HEK293 (cell line): ENCODE measurements at regions not wholly inside any gene's neighbourhood (a gene's known extent, or its start where the extent isn't known, plus 50 kb on each side); places are given as distances from the start of the nearest gene placed in this dataset.

Source experiments
- CTCF ChIA-PET: fragments of 350-600 bp; formaldehyde crosslinking; extraction: SDS; loops from one replicate; lab custom pipeline; 2021; ENCODE audit warnings: antibody characterized with exemption; lab: Yijun Ruan, JAX
- POLR2A ChIA-PET: fragments of 300-600 bp; formaldehyde crosslinking; extraction: SDS; loops from one replicate; lab custom pipeline; 2020; ENCODE audit warnings: antibody characterized with exemption, inconsistent platforms; lab: Yijun Ruan, JAX
- H3K27ac ChIP-seq: fragments of 200-500 bp; sonication (Bioruptor generic); 2 replicates; pipeline ENCODE4 v1.5.1; 2014; ENCODE audit warnings: low read depth, low read length, control low read depth, inconsistent platforms; ENCODE audit errors: extremely low read depth
- H3K36me3 ChIP-seq, 2 experiments: fragments of 200-500 bp in 1 of 2; sonication (Bioruptor generic) in 1 of 2; 1 replicate in 1 of 2; 2 replicates in 1 of 2; pipeline ENCODE4 v1.5.1; 2014 to 2017; ENCODE audit warnings: inconsistent platforms in 2 of 2, low read length in 2 of 2; ENCODE audit not compliant: control insufficient read depth in 2 of 2, insufficient read depth in 1 of 2
- H3K4me1 ChIP-seq: fragments of 200-500 bp; sonication (Bioruptor generic); 2 replicates; pipeline ENCODE4 v1.5.1; 2014; ENCODE audit warnings: mild to moderate bottlenecking, low read length, inconsistent platforms; ENCODE audit not compliant: control insufficient read depth, insufficient read depth
- H3K4me3 ChIP-seq: 2 replicates; pipeline ENCODE4 v1.5.1; 2011; ENCODE audit warnings: low read depth, mild to moderate bottlenecking, control low read depth, low read length, moderate library complexity
- H3K9me3 ChIP-seq: fragments of 200-500 bp; sonication (Bioruptor generic); 2 replicates; pipeline ENCODE4 v1.5.1; 2014; ENCODE audit warnings: low read depth, low read length, inconsistent platforms; ENCODE audit not compliant: control insufficient read depth, insufficient read depth
- EGR2 ChIP-seq: fragments of 450-650 bp; formaldehyde crosslinking; IDR thresholded peaks from 2 replicates; pipeline ENCODE4 v1.5.1; 2016; ENCODE audit warnings: low read depth, missing biosample characterization, missing genetic modification characterization
- KLF8 ChIP-seq: fragments of 450-650 bp; formaldehyde crosslinking; IDR thresholded peaks from 2 replicates; pipeline ENCODE4 v1.5.1; 2016; ENCODE audit warnings: missing biosample characterization, missing genetic modification characterization
- MEIS1 ChIP-seq: sonication (generic); formaldehyde crosslinking; IDR thresholded peaks from 2 replicates; pipeline ENCODE4 v1.8.1; 2022; ENCODE audit warnings: missing genetic modification reagents, mild to moderate bottlenecking, borderline replicate concordance
- REPIN1 ChIP-seq: fragments of 450-650 bp; formaldehyde crosslinking; IDR thresholded peaks from 2 replicates; pipeline ENCODE4 v1.5.1; 2017; ENCODE audit warnings: missing biosample characterization, missing genetic modification characterization, low read depth
- ZNF114 ChIP-seq: fragments of 450-650 bp; formaldehyde crosslinking; IDR thresholded peaks from 2 replicates; pipeline ENCODE4 v1.5.0; 2017; ENCODE audit warnings: missing biosample characterization, missing genetic modification characterization
- ZNF121 ChIP-seq: fragments of 450-650 bp; formaldehyde crosslinking; IDR thresholded peaks from 2 replicates; pipeline ENCODE4 v1.5.1; 2016; ENCODE audit warnings: missing biosample characterization, missing genetic modification characterization
- ZNF146 ChIP-seq: fragments of 450-650 bp; formaldehyde crosslinking; IDR thresholded peaks from 2 replicates; pipeline ENCODE4 v1.5.1; 2016; ENCODE audit warnings: missing biosample characterization, missing genetic modification characterization
- ZNF211 ChIP-seq: fragments of 450-650 bp; formaldehyde crosslinking; IDR thresholded peaks from 2 replicates; pipeline ENCODE4 v1.5.1; 2016; ENCODE audit warnings: low read depth, missing biosample characterization, missing genetic modification characterization
- ZNF24 ChIP-seq: fragments of 450-650 bp; formaldehyde crosslinking; IDR thresholded peaks from 2 replicates; pipeline ENCODE4 v1.5.1; 2016; ENCODE audit warnings: missing biosample characterization, missing genetic modification characterization
- ZNF292 ChIP-seq: fragments of 450-650 bp; formaldehyde crosslinking; IDR thresholded peaks from 2 replicates; pipeline ENCODE4 v1.5.1; 2016; ENCODE audit warnings: low read depth, missing biosample characterization, missing genetic modification characterization, borderline replicate concordance
- ZNF391 ChIP-seq: fragments of 450-650 bp; formaldehyde crosslinking; IDR thresholded peaks from 2 replicates; pipeline ENCODE4 v1.5.1; 2016; ENCODE audit warnings: low read depth, missing biosample characterization, missing genetic modification characterization, borderline replicate concordance
- ZNF394 ChIP-seq: fragments of 450-650 bp; formaldehyde crosslinking; IDR thresholded peaks from 2 replicates; pipeline ENCODE4 v1.5.1; 2016; ENCODE audit warnings: missing biosample characterization, missing genetic modification characterization, mild to moderate bottlenecking, moderate library complexity, borderline replicate concordance
- ZNF416 ChIP-seq: fragments of 450-650 bp; formaldehyde crosslinking; IDR thresholded peaks from 2 replicates; pipeline ENCODE4 v1.5.1; 2016; ENCODE audit warnings: missing biosample characterization, missing genetic modification characterization
- ZNF423 ChIP-seq: fragments of 450-650 bp; formaldehyde crosslinking; IDR thresholded peaks from 2 replicates; pipeline ENCODE4 v1.5.1; 2016; ENCODE audit warnings: missing biosample characterization, missing genetic modification characterization
- ZNF610 ChIP-seq: fragments of 450-650 bp; formaldehyde crosslinking; IDR thresholded peaks from 2 replicates; pipeline ENCODE4 v1.5.1; 2016; ENCODE audit warnings: missing biosample characterization, missing genetic modification characterization, borderline replicate concordance
- ZNF654 ChIP-seq: fragments of 450-650 bp; formaldehyde crosslinking; IDR thresholded peaks from 2 replicates; pipeline ENCODE4 v1.5.1; 2016; ENCODE audit warnings: low read depth, missing biosample characterization, missing genetic modification characterization
- ZNF837 ChIP-seq: fragments of 450-650 bp; formaldehyde crosslinking; IDR thresholded peaks from 2 replicates; pipeline ENCODE4 v1.5.1; 2016; ENCODE audit warnings: missing biosample characterization, missing genetic modification characterization
- ZNF843 ChIP-seq: fragments of 450-650 bp; formaldehyde crosslinking; IDR thresholded peaks from 2 replicates; pipeline ENCODE4 v1.5.1; 2016; ENCODE audit warnings: missing biosample characterization, missing genetic modification characterization
- TF ChIP-seq, protein P1 (sequence below): fragments of 450-650 bp; formaldehyde crosslinking; IDR thresholded peaks from 2 replicates; pipeline ENCODE4 v1.5.1; 2016; ENCODE audit warnings: missing biosample characterization, missing genetic modification characterization
- TF ChIP-seq, protein P2 (sequence below): fragments of 450-650 bp; formaldehyde crosslinking; IDR thresholded peaks from 2 replicates; pipeline ENCODE4 v1.5.1; 2016; ENCODE audit warnings: missing biosample characterization, missing genetic modification characterization
- TF ChIP-seq, protein P3 (sequence below): fragments of 450-650 bp; formaldehyde crosslinking; conservative IDR thresholded peaks from 2 replicates; pipeline ENCODE4 v1.5.1; 2016; ENCODE audit warnings: low read depth, missing biosample characterization, missing genetic modification characterization
- TF ChIP-seq, protein P4 (sequence below): fragments of 450-650 bp; formaldehyde crosslinking; IDR thresholded peaks from 2 replicates; pipeline ENCODE4 v1.5.1; 2017; ENCODE audit warnings: missing biosample characterization, missing genetic modification characterization
- TF ChIP-seq, protein P5 (sequence below): fragments of 450-650 bp; formaldehyde crosslinking; IDR thresholded peaks from 2 replicates; pipeline ENCODE4 v1.5.1; 2016; ENCODE audit warnings: missing biosample characterization, missing genetic modification characterization

DNA sequence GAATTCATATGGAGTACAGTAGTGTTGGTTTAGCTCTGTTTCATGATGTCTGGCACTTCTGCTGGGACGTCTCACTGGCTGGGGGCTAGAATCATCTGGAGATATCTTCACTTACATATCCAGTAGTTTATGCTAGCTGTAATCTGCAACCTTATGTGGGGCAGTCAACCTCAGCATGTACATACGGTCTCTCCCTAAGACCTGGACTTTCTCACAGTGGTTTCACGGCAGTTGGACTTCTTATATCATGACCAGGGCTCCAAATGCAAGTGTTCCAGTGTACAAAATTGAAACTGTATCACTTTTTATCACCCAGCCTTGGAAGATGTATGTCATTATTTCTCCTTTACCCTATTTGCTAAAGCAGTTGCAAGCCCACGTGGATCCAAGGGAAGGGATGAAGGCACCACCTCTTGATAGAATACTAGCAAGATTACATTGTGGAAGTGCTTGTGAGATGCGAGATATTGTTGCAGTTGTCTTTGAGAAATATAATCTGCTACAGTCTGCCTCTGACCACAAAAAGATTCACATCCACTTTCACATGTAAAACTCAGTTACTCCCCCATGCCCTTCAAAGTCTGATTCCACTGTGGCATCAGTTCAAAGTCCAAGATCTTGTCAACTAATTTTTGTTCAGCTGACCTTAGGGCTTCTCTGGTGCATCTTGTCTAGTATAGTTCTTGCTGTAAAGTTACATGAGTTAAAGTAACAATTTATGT lies 316.6 kb upstream of the NCAM1 start (continued):
- TF ChIP-seq, protein P1, sequence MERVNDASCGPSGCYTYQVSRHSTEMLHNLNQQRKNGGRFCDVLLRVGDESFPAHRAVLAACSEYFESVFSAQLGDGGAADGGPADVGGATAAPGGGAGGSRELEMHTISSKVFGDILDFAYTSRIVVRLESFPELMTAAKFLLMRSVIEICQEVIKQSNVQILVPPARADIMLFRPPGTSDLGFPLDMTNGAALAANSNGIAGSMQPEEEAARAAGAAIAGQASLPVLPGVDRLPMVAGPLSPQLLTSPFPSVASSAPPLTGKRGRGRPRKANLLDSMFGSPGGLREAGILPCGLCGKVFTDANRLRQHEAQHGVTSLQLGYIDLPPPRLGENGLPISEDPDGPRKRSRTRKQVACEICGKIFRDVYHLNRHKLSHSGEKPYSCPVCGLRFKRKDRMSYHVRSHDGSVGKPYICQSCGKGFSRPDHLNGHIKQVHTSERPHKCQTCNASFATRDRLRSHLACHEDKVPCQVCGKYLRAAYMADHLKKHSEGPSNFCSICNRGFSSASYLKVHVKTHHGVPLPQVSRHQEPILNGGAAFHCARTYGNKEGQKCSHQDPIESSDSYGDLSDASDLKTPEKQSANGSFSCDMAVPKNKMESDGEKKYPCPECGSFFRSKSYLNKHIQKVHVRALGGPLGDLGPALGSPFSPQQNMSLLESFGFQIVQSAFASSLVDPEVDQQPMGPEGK (tag by site-specific recombination) = no peak
- no peak for TF ChIP-seq ZNF837 (tag by site-specific recombination)
- TF ChIP-seq ZNF146 (tag by site-specific recombination) = no peak
- TF ChIP-seq ZNF416 (tag by site-specific recombination) = no peak
- no peak for TF ChIP-seq ZNF114 (tag by site-specific recombination)

DNA sequence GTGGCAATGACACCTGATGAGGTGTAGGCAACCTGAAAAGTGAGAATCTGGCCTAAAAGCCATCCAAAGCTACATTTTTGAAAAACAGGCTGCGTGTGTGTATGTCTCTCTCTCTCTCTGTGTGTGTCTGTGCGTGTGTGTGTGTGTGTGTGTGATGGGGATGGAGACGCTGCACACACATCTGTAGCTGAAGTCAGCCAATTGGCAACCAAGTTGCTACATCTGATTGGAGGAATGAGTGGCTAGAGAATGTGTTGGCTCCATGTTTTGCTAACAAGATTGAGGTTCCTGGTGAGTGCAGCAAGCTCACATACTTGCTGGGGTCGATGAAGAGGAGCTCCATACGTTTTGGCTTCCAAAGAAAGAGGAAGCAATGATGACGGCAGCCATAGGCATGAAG lies 311.4 kb upstream of the NCAM1 start:
- POLR2A ChIA-PET = no interaction called here

More for the DNA sequence above, 311.4 kb upstream of the NCAM1 start:
- H3K9me3 ChIP-seq = no peaks in the 10 kb centered on the region
- H3K4me1 ChIP-seq = no peaks in the 10 kb centered on the region
- no peak overlapping the region for H3K27ac ChIP-seq
- no peak overlapping the region for H3K4me3 ChIP-seq
- CTCF ChIA-PET = interaction anchor here (0.6 kb wide), 1 partner anchor 640 kb away, joined by 3 read pairs; no protein-coding TSS in a partner anchor
- H3K36me3 ChIP-seq = no peaks in the 10 kb centered on the region
- TF ChIP-seq ZNF610 (no peak), ZNF24 (tag by site-specific recombination) (no peak), ZNF843 (no peak), ZNF394 (tag by site-specific recombination) (no peak), ZNF423 (tag by site-specific recombination) (no peak), REPIN1 (no peak), ZNF654 (tag by site-specific recombination) (no peak), ZNF121 (tag by site-specific recombination) (no peak), ZNF292 (tag by site-specific recombination) (no peak), MEIS1 (CRISPR knock-in tag) (no peak), ZNF837 (tag by site-specific recombination) (no peak), EGR2 (tag by site-specific recombination) (no peak), ZNF211 (tag by site-specific recombination) (no peak), KLF8 (no peak), ZNF391 (tag by site-specific recombination) (no peak)
- TF ChIP-seq, protein P2, sequence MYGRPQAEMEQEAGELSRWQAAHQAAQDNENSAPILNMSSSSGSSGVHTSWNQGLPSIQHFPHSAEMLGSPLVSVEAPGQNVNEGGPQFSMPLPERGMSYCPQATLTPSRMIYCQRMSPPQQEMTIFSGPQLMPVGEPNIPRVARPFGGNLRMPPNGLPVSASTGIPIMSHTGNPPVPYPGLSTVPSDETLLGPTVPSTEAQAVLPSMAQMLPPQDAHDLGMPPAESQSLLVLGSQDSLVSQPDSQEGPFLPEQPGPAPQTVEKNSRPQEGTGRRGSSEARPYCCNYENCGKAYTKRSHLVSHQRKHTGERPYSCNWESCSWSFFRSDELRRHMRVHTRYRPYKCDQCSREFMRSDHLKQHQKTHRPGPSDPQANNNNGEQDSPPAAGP (tag by site-specific recombination) = no peak
- TF ChIP-seq, protein P3, sequence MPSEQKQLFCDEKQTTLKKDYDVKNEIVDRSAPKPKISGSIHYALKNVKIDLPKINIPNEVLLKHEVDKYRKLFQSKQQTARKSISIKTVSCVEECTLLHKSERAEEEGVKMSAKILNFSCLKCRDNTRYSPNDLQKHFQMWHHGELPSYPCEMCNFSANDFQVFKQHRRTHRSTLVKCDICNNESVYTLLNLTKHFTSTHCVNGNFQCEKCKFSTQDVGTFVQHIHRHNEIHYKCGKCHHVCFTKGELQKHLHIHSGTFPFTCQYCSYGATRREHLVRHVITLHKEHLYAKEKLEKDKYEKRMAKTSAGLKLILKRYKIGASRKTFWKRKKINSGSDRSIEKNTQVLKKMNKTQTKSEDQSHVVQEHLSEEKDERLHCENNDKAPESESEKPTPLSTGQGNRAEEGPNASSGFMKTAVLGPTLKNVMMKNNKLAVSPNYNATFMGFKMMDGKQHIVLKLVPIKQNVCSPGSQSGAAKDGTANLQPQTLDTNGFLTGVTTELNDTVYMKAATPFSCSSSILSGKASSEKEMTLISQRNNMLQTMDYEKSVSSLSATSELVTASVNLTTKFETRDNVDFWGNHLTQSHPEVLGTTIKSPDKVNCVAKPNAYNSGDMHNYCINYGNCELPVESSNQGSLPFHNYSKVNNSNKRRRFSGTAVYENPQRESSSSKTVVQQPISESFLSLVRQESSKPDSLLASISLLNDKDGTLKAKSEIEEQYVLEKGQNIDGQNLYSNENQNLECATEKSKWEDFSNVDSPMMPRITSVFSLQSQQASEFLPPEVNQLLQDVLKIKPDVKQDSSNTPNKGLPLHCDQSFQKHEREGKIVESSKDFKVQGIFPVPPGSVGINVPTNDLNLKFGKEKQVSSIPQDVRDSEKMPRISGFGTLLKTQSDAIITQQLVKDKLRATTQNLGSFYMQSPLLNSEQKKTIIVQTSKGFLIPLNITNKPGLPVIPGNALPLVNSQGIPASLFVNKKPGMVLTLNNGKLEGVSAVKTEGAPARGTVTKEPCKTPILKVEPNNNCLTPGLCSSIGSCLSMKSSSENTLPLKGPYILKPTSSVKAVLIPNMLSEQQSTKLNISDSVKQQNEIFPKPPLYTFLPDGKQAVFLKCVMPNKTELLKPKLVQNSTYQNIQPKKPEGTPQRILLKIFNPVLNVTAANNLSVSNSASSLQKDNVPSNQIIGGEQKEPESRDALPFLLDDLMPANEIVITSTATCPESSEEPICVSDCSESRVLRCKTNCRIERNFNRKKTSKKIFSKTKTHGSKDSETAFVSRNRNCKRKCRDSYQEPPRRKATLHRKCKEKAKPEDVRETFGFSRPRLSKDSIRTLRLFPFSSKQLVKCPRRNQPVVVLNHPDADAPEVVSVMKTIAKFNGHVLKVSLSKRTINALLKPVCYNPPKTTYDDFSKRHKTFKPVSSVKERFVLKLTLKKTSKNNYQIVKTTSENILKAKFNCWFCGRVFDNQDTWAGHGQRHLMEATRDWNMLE (tag by site-specific recombination) = no peak
- TF ChIP-seq, protein P4, sequence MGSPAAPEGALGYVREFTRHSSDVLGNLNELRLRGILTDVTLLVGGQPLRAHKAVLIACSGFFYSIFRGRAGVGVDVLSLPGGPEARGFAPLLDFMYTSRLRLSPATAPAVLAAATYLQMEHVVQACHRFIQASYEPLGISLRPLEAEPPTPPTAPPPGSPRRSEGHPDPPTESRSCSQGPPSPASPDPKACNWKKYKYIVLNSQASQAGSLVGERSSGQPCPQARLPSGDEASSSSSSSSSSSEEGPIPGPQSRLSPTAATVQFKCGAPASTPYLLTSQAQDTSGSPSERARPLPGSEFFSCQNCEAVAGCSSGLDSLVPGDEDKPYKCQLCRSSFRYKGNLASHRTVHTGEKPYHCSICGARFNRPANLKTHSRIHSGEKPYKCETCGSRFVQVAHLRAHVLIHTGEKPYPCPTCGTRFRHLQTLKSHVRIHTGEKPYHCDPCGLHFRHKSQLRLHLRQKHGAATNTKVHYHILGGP (tag by site-specific recombination) = no peak
- TF ChIP-seq, protein P5, sequence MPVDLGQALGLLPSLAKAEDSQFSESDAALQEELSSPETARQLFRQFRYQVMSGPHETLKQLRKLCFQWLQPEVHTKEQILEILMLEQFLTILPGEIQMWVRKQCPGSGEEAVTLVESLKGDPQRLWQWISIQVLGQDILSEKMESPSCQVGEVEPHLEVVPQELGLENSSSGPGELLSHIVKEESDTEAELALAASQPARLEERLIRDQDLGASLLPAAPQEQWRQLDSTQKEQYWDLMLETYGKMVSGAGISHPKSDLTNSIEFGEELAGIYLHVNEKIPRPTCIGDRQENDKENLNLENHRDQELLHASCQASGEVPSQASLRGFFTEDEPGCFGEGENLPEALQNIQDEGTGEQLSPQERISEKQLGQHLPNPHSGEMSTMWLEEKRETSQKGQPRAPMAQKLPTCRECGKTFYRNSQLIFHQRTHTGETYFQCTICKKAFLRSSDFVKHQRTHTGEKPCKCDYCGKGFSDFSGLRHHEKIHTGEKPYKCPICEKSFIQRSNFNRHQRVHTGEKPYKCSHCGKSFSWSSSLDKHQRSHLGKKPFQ (tag by site-specific recombination) = no peak
